Activated T-helper 17 cell treated with anti-CD3 and anti-CD28 coated beads, Interleukin-2, amount 50 U/mL, for 72 hours (primary cell): ENCODE measurements at regions not wholly inside any gene's neighbourhood (a gene's known extent, or its start where the extent isn't known, plus 50 kb on each side); places are given as distances from the start of the nearest gene placed in this dataset.

Experiments
- ATAC-seq: fragments of 150-1000 bp; cut with Tn5 transposase; replicated peaks from 2 replicates; pipeline ENCODE4 v1.10.0; 2021; ENCODE audit warnings: mild to moderate bottlenecking, moderate library complexity
- H3K27ac Mint-ChIP-seq: one replicate; pipeline ENCODE4 v1.8.0; 2022; ENCODE audit warnings: mixed read lengths
- H3K27me3 Mint-ChIP-seq: one replicate; pipeline ENCODE4 v1.8.0; 2022; ENCODE audit warnings: mixed read lengths
- H3K36me3 Mint-ChIP-seq: one replicate; pipeline ENCODE4 v1.8.0; 2022; ENCODE audit warnings: low read depth, mild to moderate bottlenecking, mixed read lengths
- H3K4me1 Mint-ChIP-seq: one replicate; pipeline ENCODE4 v1.8.0; 2022; ENCODE audit warnings: mixed read lengths
- H3K4me3 Mint-ChIP-seq: one replicate; pipeline ENCODE4 v1.8.0; 2022; ENCODE audit warnings: mild to moderate bottlenecking, mixed read lengths
- H3K9me3 Mint-ChIP-seq: one replicate; pipeline ENCODE4 v1.8.0; 2022; ENCODE audit warnings: mixed read lengths

- Mint-ChIP-seq H3K27ac (no peak overlapping the region), H3K9me3 (no peaks in the 10 kb centered on the region), H3K27me3 (no peaks in the 10 kb centered on the region), H3K4me3 (no peak overlapping the region), H3K4me1 (peaks cover 19% of the 10 kb centered on the region), H3K36me3 (no peaks in the 10 kb centered on the region)
- no peak for ATAC-seq
Measured at GRCh38 chr1:235925016-235925415, 58.3 kb upstream of the LYST start.

GRCh38 chr1:235923466-235924021, 56.8 kb upstream of the LYST start:
- Mint-ChIP-seq H3K27ac (peak overlapping the region; percentile 69), H3K9me3 (no peaks in the 10 kb centered on the region), H3K36me3 (no peaks in the 10 kb centered on the region), H3K27me3 (no peaks in the 10 kb centered on the region), H3K4me1 (peaks cover 28% of the 10 kb centered on the region), H3K4me3 (peak overlapping the region; percentile 30)
- peak; percentile 56 for ATAC-seq

- Mint-ChIP-seq H3K4me1 (peaks cover 37% of the 10 kb centered on the region), H3K27ac (no peak overlapping the region), H3K27me3 (no peaks in the 10 kb centered on the region), H3K9me3 (no peaks in the 10 kb centered on the region), H3K4me3 (no peak overlapping the region), H3K36me3 (no peaks in the 10 kb centered on the region)
- no peak for ATAC-seq
Measured at GRCh38 chr1:235920596-235921375, 54.1 kb upstream of the LYST start.

- H3K9me3 Mint-ChIP-seq: no peaks in the 10 kb centered on the region
- no peak overlapping the region for H3K4me3 Mint-ChIP-seq
- peaks cover 37% of the 10 kb centered on the region for H3K4me1 Mint-ChIP-seq
- ATAC-seq: no peak
- no peaks in the 10 kb centered on the region for H3K27me3 Mint-ChIP-seq
- H3K36me3 Mint-ChIP-seq: no peaks in the 10 kb centered on the region
- H3K27ac Mint-ChIP-seq: no peak overlapping the region
Measured at GRCh38 chr1:235919833-235920441, 53.2 kb upstream of the LYST start.

DNA sequence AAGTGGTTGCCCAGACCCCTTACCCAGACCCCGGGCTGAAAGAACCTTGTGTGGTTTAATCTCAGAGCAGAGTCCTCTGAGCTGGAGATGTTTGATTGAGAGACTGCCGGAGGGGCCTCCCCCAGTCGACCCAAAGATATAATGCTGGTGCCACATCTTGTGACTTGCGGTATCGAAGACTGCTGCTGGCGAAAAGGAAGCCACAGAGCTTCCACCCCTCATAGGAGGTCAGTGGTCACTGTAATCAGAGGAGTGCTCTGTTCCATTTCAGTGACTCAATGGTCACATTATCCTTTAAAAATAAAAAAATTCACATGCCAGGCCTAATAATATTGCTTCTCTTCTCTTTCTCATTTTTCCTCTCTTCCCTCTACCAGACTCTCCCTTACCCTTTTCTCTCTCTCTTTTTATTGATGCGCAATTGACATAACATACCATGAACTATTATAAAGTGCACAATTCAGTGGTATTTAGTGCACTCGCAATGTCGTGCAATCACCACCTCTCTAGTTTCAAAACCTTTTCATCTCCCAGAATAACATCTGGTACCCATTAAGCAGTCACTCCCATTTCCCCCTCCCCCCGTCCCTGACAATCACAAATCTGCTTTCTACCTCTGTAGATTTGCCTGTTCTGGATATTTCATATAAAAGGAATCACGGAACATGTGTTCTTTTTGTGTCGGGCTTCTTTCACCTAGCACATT, 52.6 kb upstream of the LYST start:
- H3K36me3 Mint-ChIP-seq: no peaks in the 10 kb centered on the region
- no peak overlapping the region for H3K27ac Mint-ChIP-seq
- no peaks in the 10 kb centered on the region for H3K27me3 Mint-ChIP-seq
- peaks cover 37% of the 10 kb centered on the region for H3K4me1 Mint-ChIP-seq
- no peak for ATAC-seq
- H3K9me3 Mint-ChIP-seq: no peaks in the 10 kb centered on the region
- no peak overlapping the region for H3K4me3 Mint-ChIP-seq

GRCh38 chr1:235918465-235918864, 51.8 kb upstream of the LYST start:
- no peaks in the 10 kb centered on the region for H3K9me3 Mint-ChIP-seq
- no peak for ATAC-seq
- no peak overlapping the region for H3K27ac Mint-ChIP-seq
- H3K27me3 Mint-ChIP-seq: no peaks in the 10 kb centered on the region
- H3K36me3 Mint-ChIP-seq: no peaks in the 10 kb centered on the region
- H3K4me1 Mint-ChIP-seq: peaks cover 31% of the 10 kb centered on the region
- H3K4me3 Mint-ChIP-seq: no peak overlapping the region

- Mint-ChIP-seq H3K4me3 (no peak overlapping the region), H3K27me3 (no peaks in the 10 kb centered on the region), H3K27ac (no peak overlapping the region), H3K36me3 (no peaks in the 10 kb centered on the region), H3K9me3 (no peaks in the 10 kb centered on the region), H3K4me1 (peaks cover 27% of the 10 kb centered on the region)
- no peak for ATAC-seq
Measured at GRCh38 chr1:235918032-235918431, 51.3 kb upstream of the LYST start.

DNA sequence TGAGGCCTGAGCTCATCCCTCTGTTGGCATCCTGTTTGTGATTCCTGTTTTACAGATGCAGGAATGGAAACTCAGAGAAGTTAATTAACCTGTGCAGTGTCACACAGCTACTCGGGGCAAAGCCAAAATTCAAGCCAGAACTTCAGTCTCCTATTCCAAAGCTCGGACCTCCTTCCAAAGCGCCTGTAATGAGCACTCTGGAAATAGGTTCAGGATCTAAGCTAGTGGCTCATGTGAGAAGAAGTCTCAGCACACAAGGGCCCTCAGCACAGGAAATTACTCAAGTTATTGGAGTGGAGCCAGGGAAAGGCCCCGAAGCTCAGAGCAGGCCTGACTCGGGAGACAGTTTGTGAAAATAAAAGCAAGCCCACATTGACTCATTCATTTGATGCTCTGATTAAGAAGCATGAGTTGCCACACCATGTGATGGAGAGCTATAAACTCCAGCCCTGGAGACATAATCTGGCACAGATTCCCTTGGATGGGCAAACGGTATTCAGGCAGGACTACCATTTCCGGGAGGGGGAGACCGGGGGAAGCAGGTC, 50.6 kb upstream of the LYST start:
- Mint-ChIP-seq H3K27ac (peak overlapping the region; percentile 76), H3K36me3 (no peaks in the 10 kb centered on the region), H3K4me1 (peaks cover 21% of the 10 kb centered on the region), H3K9me3 (no peaks in the 10 kb centered on the region), H3K4me3 (peak overlapping the region; percentile 50), H3K27me3 (no peaks in the 10 kb centered on the region)
- peak; percentile 99 for ATAC-seq
